Activated CD4-positive, alpha-beta T cell treated with anti-CD3 and anti-CD28 coated beads, Interleukin-2, amount 50 U/mL, for 16 hours (primary cell): ENCODE measurements at regions not wholly inside any gene's neighbourhood (a gene's known extent, or its start where the extent isn't known, plus 50 kb on each side); places are given as distances from the start of the nearest gene placed in this dataset.
"Not testable (repeated sequence)": the region's sequence is repeated elsewhere in the genome, so short reads cannot be mapped to it uniquely, and the experiment has no call there.

Experiments
- DNase-seq: peaks from one replicate; pipeline ENCODE4 v3.0.0-alpha.2; 2020

DNA sequence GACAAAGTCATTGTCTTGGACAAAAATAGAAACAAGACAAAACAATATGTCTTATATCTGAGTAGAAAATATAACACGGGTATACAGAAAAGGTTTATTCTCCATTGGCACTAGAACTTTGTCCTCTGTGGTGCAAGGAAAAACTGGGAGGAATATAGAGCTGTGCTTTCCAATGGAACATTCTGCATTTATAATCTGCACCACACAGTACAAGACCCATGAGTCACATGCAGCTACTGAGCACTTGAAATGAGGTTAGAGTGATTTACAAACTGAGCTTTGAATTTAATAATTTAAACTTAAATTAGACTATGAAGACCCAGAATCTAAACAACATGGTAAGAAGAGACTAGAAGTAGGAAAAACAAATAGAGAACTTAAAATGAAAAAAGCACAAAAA lies 86.1 kb downstream of the RAP2A start:
- no peak for DNase-seq

DNA sequence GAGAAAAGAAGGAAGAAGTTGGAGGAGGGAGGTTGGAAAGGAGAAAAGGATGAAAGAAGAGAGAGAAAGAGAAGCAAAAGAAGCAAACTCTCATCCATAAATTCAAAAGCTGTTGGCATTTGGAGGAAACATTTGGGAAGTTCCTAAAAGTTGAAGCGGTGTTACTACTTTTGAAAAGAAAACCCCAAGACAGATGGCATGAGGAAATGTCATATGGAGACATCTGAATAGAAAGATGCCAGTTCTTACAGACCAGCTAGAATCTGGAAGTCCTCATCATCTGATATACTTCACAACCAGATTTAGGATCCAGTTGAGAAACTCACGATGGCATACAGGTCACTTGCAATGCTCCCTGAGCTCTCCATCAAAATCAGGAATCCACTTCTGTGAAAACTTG lies 86.9 kb downstream of the RAP2A start:
- no peak for DNase-seq

DNA sequence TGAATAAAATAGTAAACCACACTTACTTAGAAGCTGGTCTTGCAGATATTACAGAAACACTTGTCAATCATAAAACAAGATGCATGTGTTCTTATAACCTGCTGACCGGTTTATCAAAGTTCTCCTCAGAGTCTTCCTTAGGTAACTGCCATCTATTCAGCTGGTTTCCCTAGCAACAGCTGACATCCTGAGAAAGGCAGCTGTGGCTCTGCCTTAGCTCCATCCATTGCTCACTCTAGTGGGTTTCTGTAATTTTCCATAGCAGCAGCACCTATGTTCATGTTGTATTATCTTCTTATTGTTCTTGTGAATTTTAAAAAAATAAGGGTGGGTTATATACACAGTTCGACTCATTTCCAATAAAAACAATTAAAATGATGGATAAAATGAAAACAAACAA lies 87.8 kb downstream of the RAP2A start:
- no peak for DNase-seq

DNA sequence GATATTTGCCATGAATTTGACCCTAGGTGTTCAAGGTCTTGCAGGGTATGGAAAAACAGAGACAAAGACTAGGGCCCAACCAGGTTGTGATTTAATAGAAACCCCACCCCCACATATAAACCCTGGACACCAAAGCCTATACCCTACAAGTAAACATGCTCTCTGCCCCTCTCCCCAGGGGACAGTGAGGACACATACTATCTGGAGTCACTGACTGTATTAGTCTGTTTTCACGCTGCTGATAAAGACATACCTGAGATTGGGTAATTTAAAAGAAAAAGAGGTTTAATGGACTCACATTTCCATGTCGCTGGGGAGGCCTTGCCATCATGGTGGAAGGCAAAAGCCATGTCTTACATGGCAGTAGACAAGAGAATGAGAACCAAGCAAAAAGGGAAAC lies 88.3 kb downstream of the RAP2A start:
- DNase-seq: no peak

DNA sequence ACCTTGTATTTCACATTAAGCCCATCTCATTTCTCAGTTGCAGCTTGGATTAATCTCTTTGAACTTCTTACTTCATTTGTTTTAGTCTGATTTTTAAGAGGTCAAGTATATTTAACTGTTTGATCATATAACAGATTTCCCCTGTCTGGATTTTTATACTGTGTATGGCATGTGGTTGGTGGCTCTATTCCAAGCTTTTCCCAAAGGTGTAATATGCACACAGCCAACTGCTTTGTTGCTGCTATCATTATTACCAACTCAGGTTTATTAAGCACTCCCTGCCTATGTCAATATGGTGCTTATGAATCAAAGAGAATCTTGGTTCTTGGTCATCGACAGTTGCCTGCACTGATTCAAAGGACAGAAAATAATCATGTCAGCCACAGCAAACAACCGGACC lies 92.6 kb downstream of the RAP2A start:
- DNase-seq: no peak

DNA sequence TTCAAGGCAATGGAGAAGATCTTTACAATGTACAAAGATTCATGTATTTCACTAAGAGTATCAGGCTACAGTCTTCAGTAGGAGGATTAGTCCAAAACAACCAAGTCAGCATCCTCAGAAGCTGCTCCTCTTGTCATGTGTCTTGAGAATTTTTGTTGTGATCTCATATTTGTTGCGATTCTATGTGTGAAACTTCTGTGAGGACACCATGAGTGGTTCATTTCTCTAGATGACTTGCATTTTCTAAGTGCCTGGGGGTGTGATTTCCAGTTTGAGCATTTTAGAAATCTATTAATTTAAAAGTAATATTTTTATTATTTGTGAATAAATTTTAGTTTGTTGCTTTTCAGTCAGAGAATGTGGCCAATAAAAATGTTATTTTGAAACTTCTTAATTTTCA lies 94.5 kb downstream of the RAP2A start:
- no peak for DNase-seq

DNA sequence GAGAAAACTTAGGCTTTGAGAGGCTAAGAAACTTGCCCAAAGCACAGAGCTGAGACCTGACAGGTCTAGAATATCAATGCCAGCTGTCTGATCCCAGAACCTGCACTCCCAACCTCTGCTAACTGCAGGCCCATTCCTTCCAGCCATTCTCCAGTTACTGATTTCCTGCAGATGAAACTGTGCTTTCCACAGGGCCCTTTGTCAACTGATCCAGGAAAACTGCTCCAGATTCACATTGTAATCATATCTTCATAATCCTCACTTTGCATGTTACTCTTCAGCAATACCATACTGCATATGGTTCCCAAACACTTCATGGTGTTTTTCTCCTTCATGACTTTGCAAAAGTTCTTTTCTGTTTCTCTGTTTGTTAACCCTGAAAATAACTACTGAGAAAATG lies 100.6 kb downstream of the RAP2A start:
- DNase-seq: no peak

DNA sequence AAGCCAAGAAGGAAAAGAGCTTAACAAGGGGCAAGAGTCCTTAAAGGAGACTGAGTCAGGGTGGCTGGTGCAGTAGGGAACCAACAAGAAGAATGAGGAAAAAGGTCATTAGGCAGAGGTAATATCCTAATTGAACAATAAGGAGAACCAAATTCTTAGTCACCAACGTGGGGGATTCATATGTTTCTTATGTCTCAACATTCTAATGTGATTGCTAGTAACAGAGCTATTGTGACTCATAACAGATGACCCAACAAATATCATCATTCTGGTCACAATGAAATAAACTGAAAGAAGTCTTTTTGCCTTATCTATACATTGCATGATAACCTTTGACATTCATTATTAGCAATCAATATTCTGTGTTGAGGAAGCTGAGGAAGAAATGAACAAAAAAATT lies 101.6 kb downstream of the RAP2A start:
- DNase-seq: no peak

DNA sequence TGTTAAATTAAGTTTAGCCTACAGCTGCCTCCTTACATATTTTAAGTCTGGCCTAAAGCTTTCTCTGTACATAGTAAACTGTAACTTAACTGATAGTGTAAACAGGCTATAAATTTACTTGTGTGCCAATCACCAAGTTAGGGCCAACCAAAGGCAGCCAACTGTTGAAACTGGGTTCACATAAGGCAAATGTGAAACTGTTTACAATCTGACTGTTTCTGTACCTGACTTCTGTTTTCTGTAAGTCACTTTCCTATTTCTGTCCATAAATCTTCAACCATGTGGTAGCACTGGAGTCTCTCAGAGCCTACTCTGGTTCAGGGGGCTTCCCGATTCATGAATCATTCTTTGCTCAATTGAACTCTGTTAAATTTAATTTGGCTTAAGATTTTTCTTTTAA lies 103.1 kb downstream of the RAP2A start:
- DNase-seq: no peak

DNA sequence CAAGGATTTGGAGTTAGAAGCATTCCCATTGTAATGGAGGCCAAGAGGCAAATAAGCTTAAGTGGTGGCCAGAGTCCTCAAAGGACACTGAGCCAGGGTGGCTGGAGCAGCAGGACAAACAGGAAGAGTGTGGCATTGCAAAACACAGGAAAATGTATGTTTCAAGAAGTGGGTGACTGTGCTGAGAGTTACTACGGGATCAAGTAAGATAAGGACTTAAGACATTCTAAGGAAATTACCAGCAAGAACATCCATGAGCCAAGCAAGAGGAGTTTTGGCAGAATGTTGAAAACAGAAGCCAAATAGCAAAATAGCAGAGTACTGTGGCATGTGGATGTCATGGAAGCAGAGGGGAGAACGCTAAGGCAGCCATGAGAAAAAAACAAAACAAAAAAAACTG lies 104.2 kb downstream of the RAP2A start:
- no peak for DNase-seq

DNA sequence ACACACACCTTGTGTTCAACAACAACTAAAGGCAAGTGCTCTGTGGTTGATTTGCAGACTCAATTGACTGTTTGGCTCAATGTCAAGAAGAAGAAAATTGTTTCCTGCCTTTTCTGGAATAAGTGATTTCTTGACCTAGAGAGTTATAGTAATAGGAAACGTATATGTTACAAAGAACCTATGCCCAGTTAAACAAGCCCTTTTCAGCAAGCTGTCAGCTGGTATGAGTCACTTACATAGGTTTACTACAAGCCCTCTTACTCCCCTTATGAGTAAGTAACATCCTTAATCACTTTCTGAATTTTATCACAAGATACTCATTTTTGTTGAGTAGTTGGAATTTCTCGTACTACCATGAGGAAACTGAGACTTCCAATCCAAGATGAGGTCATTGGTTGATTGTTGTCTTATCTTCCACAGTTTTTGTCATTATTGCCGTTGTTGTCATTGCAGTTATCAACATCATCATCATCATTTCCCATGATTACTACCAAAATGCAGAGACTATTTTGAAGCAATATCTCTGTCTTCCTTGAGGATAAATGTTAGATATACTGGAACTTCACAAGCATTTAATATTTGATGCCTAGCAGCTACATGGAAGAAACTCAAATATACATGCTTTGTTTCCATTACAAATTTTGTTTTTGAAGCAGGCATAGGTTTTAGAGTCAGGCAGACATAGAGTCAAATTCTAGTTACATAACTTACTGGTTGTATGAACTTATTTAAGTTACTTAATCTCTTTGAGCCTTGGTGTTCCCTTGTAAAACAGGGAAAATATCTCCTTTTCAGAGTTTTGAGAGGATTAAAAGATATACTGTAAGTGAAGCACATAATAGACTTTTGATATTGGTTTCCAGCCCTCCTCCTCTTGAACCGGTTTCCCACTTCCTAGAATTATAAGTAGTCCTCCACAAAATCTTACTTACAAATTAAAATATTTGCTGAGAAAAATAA lies 106.0 kb downstream of the RAP2A start:
- peak; percentile 45 for DNase-seq

DNA sequence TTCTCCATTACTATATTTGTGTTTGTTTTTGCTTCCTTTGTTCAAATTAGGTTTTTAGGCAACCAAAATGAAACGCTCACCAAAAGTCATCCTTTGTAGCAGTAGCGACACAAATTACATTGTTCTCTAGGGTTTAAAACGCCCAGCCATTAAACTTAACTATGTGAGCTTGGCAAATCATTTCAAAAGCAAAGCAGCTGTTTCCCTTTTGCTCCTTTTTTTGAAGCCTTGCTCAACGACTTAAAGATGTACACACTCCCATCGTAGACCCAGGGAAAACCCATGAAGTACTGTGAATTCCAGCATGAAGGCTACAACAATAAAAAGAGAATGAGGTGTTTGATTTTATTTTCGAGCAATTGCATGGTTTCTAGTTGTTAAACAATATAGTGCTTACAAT lies 106.7 kb downstream of the RAP2A start:
- no peak for DNase-seq

DNA sequence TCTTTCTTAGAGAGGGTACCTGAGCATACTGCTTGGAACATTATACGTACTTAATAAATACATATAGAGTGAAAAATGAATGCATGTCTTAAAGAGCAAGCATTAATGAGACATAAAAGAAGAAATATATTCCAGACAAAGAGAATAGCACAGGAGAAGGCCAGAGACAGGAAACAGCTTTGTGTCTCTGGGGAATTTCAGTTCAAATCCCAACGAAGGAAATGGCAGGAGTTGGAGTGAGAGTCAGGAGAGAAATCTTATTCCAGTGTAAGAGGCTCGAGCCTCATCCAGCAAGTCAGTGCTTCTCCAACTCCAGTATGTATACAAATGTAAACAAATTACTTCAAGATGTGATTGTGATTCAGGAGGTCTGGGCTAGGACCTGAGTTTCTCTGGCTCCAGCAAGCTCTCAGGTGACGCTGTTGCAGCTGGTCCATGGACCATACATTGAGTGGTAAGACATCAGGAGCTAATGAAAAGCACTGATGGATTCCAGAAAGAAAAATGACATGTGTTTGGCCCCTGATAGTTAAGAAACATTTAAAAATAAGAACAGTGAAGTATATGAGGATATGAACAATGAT lies 108.2 kb downstream of the RAP2A start:
- no peak for DNase-seq

DNA sequence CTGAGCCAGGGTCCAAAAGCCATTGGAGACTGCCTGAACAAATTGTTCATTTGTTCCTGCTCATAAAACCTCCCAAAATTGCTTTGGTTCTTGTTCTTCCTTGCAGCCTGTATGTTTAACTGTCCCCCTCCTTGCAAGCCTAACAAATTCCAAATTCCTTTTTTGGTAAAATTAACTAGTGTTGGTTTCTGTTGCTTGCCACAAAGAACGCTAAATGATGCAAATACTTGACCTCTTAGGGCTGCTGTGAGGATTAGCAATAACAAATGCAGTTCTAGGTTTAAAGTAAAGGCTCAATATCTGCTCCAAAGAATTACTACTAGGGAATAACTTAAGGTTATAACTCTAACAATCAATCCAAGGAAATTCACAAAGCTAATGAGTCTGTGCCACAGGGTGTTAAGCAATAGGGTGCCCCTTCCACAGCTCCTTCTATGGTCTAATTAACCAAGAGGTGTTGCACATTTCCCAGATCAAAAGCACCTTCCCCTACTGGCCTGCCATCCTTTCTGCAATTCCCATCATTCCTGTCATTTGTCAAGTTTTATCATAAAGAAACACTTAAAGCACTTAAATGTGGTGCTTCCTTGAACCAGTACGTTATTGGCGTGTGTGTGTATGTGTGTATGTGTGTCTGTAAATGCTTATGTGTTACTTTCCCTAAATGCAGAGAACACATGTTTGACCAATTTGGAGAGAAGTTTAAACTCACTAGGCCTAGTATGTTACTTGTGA lies 110.2 kb downstream of the RAP2A start:
- DNase-seq: no peak

DNA sequence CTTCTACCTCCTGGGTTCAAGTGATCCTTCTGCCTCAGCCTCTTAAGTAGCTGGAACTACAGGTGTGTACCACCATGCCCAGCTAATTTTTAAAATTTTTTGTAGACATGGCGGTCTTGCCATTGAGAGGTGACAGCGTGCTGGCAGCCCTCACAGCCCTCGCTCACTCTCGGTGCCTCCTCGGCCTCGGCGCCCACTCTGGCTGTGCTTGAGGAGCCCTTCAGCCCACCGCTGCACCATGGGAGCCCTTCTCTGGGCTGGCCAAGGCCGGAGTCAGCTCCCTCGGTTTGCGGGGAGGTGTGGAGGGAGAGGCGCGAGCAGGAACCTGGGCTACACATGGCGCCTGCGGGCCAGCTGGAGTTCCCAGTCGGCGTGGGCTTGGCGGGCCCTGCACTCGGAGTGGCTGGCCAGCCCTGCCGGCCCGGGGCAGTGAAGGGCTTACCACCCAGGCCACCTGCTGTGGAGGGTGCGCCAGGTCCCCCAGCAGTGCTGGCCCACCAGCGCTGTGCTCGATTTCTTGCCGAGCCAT lies 111.1 kb downstream of the RAP2A start:
- not testable (repeated sequence) for DNase-seq

DNA sequence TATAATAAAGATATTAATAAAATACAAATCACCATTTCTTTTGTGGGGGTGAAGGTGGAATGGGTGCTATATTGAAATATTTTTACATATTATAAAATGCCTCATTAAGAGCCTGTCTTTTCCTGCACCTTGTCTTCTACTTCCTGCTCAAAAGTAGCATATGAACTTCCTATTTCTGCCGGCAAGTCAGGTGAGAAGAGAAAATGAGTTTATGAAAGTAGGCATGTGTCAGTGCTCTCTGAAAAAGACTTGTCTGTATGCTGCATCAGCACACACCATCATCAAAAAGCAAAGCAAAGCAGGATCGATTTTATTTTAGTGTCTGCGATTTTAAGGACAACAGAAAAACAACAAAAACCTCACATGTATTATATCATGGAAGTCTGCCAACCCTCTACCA lies 114.2 kb downstream of the RAP2A start:
- DNase-seq: no peak

DNA sequence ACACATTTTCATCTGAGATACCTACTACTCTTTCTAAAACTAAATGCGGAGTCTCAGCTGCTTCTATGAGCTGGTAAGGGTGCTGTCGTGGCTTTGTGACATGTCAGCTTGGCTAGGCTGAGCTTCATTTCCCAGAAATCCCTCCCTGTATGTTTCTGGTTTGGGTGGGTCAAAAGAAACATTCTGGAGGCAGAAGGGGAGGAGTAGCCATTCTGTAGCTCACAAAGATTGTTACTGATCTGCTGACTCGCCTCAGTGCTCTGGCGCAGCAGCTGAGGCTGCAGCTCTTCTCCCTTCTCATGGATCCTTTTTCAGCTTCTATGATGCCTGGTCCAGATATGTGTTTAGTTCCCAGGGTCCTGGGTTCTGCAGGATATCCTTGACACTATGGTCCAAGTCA lies 114.7 kb downstream of the RAP2A start:
- no peak for DNase-seq

DNA sequence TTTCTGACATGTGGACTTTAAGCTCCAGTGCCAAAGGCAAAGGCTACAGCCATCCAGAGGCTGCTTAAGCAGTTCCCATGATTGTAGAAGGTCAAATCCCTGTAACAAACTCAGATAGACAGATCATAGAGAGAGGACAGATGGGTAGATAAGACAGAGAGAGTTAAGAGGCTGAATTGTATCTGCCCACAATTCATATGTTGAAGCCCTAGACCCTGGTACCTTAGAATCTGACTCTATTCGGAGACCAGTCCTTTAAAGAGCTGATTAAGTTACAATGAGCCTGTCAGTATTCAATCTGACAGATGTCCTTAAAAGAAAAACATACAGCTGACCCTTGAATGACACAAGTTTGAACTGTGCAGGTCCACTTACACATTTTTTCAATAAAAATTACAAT lies 115.2 kb downstream of the RAP2A start:
- DNase-seq: no peak

DNA sequence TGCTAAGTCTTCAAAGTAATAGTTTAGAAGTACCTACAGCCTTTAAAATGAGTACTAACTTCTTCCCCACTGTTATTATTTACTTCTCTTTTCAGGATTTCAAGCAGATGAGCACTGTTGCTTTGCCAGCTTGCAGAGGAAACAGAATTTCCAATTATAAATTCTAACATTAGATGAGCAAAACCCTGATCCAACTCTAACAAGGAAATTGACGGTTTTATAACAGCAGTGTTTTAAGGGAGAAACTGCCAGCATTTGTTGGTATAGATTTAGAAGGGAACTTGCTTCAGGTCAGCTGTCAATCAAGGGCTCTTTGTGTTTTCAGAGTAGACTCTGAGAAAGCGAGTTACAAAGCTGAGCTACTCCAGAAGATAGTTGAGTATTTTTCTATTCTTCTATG lies 120.5 kb downstream of the RAP2A start:
- no peak for DNase-seq

DNA sequence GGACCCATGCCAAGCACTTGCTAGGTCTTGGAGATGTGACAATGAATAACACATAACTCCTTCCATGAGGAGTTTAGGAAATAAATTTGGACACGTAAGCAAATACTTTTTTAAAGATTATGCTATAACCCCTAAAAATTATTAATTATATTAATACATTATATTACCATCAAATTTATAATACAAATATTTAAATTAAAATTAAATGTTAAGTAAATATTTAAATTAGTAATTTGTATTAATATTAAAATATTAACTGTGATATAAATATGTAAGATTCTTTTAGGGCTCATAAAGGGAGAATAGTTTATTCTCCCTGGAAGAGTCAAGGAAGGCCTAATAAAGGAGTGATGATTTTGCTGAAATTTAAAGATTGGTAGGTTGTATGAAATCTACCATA lies 121.1 kb downstream of the RAP2A start:
- no peak for DNase-seq

DNA sequence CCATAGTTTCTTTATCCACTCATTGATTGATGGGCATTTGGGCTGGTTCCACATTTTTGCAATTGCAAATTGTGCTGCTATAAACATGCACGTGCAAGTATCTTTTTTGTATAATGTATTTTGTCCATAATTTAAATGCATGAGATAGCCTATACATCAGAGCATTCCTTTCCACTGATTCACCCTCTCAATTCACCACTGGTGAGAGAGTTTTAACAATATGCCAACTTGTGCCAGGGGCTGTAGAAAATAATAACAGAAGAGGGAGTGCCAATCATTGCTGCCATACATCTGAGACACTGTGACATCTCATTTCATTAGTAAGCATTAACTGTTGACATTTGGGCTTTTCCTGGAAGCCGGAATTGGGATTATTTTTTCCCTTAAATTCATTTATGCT lies 125.1 kb downstream of the RAP2A start:
- no peak for DNase-seq

DNA sequence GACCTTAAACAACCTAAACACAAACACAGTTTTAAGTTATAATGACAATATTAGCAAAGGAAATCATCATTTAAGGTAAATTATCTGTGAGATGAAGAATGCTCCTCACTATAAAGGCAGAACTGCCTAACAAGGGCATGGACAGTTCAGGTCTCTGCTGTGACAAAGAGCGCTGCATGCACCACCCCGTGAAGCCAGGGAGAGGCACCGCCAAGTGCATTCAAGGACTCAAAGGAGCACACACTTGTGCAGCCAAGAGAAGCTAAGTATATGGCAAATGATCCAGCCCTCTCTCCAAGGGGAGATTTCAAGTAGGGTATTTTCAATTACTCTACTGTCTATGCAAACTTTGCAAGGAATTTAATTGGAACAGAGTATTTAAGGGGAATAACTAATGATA lies 126.0 kb downstream of the RAP2A start:
- DNase-seq: no peak

DNA sequence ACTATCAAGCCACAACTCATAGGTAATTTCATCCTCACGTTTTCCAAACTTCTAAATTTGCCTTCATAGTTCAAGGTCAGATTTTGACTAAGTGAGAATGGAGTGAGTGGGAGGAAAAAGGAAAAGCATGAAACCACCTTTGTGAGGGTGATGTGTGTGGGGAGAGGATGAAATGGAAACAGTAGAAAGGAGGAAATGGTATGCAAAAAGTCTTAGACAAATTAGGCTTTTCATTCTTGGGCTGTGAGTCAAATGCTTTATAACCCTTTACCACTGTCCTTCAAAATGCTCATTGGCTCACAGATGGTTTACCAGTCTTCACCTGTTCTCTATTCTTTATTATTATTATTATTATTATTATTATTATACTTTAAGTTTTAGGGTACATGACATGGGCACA lies 127.2 kb downstream of the RAP2A start:
- DNase-seq: no peak

DNA sequence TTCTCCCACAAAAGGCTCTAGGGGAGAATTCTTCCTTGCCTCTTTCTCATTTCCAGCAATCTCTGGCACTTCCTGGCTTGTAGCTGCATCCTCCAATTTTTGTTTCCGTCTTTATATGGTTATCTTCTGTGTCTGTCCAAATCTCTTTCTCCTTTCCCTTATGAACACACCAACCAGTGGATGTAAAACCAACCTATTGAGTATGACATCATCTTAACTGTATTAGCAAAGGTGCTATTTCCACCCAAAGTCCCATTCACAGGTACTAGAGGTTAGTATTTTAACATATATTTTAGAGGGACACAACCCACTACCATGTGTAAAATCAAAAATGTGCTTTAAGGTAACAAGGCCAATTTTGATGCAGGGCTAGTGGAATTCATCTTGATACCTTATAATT lies 129.0 kb downstream of the RAP2A start:
- no peak for DNase-seq
